HG03571 (cell line): ENCODE measurements at regions not wholly inside any gene's neighbourhood (a gene's known extent, or its start where the extent isn't known, plus 50 kb on each side); places are given as distances from the start of the nearest gene placed in this dataset.
"Not testable (repeated sequence)": the region's sequence is repeated elsewhere in the genome, so short reads cannot be mapped to it uniquely, and the experiment has no call there.

Experiments
- ATAC-seq: cut with Tn5 transposase; IDR thresholded peaks from one replicate; pipeline ENCODE4 v1.9.1; 2021; ENCODE audit not compliant: unreplicated experiment

- peak; percentile 53 for ATAC-seq
These were observed 84.0 kb upstream of the BMP2K start for GRCh38 chr4:78691971-78692821.

DNA sequence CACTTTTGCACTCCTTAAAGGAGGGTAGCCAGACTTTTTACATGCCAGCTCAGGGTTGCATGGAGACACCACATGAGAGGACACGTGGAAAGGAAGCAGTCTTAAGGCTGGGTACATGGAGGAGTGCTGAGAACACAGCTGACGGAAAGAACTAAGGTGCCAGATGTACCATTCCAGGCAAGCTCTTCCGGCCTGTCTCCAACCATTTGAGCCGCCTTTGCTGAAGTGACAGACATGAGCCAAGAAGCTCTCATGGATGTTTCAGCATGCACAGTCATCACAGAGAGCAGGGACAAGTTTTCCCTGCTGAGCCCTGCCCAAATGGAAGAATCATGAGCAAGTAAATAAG lies 83.4 kb upstream of the BMP2K start:
- ATAC-seq: no peak

GRCh38 chr4:78693777-78694456 lies 82.2 kb upstream of the BMP2K start:
- ATAC-seq: no peak

DNA sequence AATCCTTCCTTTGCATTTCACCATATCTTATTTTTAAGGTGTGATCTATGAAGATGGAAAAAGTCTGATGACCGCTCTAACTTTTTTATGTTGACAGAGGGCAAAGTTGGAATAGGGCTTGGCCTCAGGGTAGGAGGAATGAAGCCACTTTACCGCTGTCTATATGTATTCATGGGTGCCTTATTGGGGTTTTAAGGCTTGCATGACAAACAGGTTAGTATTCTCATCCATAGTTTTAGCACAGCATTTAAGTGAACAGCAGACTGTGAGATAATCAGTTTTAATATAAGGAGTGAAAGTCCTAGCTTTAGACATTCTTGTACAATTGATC lies 81.7 kb upstream of the BMP2K start:
- ATAC-seq: no peak

GRCh38 chr4:78695910-78696309 lies 80.2 kb upstream of the BMP2K start:
- no peak for ATAC-seq

GRCh38 chr4:78703079-78703478 lies 73.1 kb upstream of the BMP2K start:
- ATAC-seq: no peak

DNA sequence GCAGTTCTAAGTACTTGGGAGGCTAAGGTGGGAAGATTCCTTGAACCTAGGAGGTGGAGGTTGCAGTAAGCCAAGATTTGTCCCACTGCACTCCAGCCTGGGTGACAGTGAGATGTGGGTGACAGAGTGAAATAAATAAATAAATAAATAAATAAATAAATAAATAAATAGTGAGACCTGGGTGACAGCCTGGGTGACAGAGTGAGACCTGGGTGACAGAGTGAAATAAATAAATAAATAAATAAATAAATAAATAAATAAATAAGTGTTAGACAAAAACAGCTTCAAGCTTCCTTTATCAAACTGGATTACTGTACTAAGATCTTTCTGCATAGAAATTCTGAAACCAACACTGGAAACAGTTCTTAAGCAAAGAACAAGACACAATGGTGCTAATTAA lies 71.8 kb upstream of the BMP2K start:
- no peak for ATAC-seq

DNA sequence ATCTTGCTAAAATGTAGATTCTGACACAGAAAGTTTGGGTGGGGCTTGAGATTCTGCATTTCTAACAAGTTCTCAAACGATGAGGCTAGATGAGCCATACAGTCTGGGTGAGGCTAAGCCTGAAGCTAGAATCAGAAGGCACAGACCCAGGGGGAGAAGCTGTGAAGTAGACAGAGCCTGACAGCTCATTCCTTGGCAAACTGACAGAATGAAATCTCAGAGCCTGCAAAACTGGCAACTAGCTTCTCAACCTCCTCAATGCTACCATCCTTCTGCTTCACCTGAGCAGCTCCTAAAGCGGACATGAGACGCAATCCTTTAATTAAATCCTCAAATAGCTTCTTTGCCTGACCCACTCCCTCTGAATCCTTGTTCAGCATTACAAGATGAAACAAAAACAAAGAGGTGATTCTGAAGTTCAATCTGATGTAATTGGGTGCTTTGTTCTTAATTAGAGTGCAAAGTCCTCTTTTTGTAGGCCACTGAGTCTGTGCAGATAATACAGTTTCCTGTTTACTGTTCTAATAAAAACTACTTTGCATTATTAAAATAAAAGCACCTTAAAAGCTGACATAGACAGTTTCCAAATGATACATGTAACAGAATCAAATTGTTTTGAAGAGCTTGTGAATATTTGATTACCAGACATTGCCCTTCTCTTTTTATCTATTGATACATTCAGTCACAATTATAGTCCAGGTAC lies 71.0 kb upstream of the BMP2K start:
- ATAC-seq: no peak

DNA sequence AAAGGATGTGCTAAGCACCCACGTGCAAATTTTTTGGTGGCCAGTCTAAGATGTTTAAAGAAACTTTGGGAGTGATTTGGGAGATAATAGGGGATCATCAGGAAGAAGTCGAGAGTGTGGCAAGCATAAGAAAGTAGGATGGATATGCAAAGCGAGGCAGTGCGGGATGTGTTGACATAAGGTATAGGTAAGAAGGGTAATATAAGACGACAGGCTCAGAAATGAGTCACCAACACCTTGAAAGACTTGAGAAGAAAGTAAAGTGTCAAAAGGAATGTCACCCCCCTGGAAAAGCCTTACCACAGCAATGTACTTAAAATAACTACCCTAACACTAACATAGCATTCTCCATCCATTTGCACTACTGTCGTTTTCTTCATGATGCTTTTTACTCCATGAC lies 69.8 kb upstream of the BMP2K start:
- ATAC-seq: no peak

DNA sequence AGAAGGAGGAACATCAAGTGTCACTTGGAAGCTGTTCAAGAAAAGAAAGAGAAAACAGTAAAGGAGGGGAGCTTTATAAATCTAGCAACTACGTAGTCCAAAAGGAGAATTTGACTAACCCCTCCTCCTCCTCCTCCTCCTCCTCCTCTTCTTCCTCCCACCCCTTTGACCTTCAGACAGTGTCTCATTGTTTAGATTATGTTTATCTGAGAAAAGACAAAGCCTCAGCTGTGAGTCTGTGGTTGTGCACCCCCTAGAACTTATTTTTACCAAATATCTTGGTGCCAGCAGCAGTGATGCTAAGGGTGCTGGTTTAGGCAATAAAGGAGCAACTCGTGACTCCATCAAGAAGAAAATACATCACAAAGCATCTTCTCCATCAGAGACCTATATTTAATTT lies 68.9 kb upstream of the BMP2K start:
- ATAC-seq: peak; percentile 30

DNA sequence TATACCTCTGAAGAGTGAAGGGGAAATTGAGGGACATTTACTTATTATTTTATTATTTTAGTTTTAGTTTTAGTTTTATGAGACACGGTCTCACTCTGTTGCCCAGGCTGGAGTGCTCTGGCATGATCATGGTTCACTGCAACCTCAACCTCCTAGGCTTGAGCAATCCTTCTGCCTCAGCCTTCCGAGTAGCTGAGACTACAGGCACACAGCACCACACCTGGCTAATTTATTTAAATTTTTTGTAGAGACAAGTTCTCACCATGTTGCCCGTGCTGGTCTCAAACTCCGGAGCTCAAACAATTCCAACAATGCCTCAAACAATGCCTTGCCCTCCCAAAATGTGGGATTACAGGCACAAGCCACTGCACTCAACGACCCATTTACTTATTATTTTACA lies 68.4 kb upstream of the BMP2K start:
- peak; percentile 50 for ATAC-seq

DNA sequence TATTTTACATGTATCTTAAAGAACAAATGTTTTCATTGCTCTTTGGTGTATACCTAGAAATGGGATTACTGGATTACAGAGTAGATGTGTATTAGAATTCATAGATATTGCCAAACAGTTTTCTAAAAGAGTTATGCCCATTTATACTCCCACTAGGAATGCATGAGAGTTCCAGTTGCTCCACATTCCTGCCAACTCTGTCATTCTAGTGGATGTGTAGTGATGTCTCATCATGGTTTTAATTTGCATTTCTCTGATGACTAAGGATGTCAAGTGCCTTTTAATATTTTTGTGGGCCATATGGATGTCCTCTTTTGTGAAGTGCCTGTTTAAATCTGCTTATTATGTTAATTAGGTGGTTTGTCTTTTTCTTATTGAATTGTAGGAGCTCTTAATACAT lies 65.6 kb upstream of the BMP2K start:
- no peak for ATAC-seq

- no peak for ATAC-seq
These were observed 64.5 kb upstream of the BMP2K start for GRCh38 chr4:78711676-78712075.

DNA sequence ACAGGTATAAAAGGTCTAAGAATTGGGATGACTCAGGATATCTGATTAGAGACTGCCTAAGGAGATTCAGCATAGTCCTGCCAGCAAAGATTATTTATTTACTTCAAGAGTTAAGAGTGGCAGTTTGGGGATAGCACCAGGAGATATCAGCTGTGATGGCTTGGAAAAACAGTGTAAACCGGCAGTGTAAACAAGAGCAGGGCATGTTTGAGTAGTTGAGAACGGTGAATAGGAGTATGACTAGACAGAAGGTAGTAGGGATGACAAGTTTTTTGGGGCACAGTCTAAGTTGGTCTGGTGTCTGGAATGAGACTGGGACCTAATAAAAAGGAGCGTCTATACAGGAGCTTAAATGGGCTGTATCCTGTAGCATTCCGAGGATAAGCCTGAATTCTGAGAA lies 61.6 kb upstream of the BMP2K start:
- ATAC-seq: not testable (repeated sequence)

- not testable (repeated sequence) for ATAC-seq
These were observed 60.8 kb upstream of the BMP2K start for GRCh38 chr4:78715372-78715771.

GRCh38 chr4:78717712-78718111 lies 58.4 kb upstream of the BMP2K start:
- not testable (repeated sequence) for ATAC-seq

DNA sequence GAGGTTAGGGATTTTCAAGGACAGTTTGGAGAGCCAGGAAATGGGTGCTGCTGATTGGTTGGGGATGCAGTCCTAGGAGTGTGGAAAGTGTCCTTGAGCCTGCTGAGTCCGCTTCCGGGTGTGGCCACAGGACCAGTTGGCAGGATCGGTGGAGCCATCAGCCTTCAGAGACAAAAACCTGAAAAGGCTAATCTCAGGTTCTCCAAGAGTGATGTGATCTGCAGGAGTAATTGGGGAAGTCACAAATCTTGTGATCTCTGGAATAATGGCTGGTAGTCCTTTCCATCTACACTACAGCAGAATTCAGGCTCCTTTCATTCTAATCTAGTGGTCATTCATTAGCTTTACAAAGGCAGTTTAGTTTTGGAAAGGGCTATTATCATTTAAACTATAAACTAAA lies 55.9 kb upstream of the BMP2K start:
- no peak for ATAC-seq

- peak; percentile 90 for ATAC-seq
These were observed 55.0 kb upstream of the BMP2K start for GRCh38 chr4:78720994-78721677.

DNA sequence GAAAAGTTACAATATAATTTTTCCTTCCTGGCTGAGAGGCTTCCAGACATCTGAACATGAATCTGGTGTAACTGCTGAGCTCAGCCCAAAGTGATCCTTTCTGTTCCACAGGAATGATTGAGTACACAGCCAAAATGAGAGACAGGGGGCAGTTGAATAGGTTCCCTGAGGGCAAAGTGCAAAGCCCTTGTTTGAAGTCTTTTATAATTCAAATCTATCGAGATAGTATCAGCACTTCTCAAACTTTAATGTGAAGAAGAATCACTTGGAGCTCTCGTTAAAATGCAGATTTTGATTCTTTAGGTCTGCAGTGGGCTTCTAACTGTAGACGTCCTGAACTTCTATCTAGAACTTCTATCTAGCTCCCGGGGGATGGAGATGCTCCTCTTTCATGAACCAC lies 54.4 kb upstream of the BMP2K start:
- ATAC-seq: no peak

DNA sequence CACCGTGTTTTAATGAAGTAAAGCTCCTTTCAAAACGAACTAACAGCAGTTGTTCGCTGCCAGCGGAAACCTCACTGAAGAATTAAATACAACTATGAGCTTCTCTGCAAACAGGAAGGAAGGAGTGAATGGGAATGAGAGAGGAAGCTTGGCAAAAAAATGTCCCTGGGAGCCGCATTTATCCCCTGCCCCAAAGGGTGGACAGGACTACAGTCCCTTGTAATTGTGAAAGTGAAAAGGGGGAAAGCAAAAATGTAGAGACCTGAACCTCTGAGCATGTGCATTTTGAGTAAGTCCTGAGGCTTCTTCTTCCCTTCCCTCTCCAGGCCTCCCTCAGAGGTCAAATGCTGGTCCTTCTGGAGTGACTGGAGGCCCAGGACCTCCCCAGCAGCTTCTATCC lies 53.8 kb upstream of the BMP2K start:
- ATAC-seq: no peak

GRCh38 chr4:78722878-78723277 lies 53.3 kb upstream of the BMP2K start:
- no peak for ATAC-seq
